ENCODE measurements at regions not wholly inside any gene's neighbourhood (a gene's known extent, or its start where the extent isn't known, plus 50 kb on each side); places are given as distances from the start of the nearest gene placed in this dataset.

DNA sequence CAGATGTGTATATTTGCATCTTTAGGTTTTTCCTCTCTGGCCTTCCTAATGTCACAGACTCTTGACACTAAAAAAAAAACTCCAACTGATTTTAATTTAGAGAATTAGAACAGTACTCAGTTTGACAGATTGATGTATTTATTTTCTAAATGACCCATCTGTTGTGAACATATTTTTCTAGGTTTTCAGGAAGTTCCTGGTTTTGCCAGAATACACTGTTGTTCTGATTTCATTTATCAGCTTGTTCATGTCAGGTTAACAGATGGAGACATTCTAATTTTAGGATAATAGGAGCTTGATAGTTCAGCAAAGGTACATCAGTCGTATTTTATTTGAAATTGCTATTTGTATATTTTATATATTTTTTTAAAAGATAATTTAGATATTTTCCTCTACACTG, 133.4 kb downstream of the TANC2 start:
- H3K27me3 ChIP-seq (ENCODE audit: insufficient read depth, low read depth, low read length), result no peaks in the 10 kb centered on the region
- peaks cover 8% of the 10 kb centered on the region for H4K20me1 ChIP-seq (ENCODE audit: insufficient read depth)
- no peak overlapping the region for H2AFZ ChIP-seq (ENCODE audit: low read depth, low read length)
- no peaks in the 10 kb centered on the region for H3K9me2 ChIP-seq (ENCODE audit: insufficient read depth, low read length)
- no peak overlapping the region for H3K9ac ChIP-seq (ENCODE audit: low read length)
- peaks cover 24% of the 10 kb centered on the region for H3K79me2 ChIP-seq (replicated peaks; ENCODE audit: insufficient read depth, low read length)
- no peaks in the 10 kb centered on the region for H3F3A ChIP-seq (ENCODE audit: insufficient read depth, low read length, poor library complexity, severe bottlenecking)
- no peak overlapping the region for H3K4me3 ChIP-seq (ENCODE audit: low read length)
- peaks cover 6% of the 10 kb centered on the region for H3K36me3 ChIP-seq (ENCODE audit: insufficient read depth, low read length)
- H3K9me3 ChIP-seq (ENCODE audit: low read length), result no peaks in the 10 kb centered on the region
- no peak overlapping the region for H3K4me2 ChIP-seq (ENCODE audit: low read length)
- TF ChIP-seq TAF1 (IDR thresholded peaks at IDR 0.05; ENCODE audit: low read depth), result no peak
- no peak for TF ChIP-seq MXI1 (conservative IDR thresholded peaks at IDR 0.05; ENCODE audit: poor library complexity, severe bottlenecking)
- TF ChIP-seq POLR2AphosphoS5 (IDR thresholded peaks at IDR 0.05), result no peak
- TF ChIP-seq EZH2 (IDR thresholded peaks at IDR 0.05; ENCODE audit: borderline replicate concordance, insufficient read depth, low read length, poor library complexity, severe bottlenecking), result no peak
- TF ChIP-seq, protein P1, sequence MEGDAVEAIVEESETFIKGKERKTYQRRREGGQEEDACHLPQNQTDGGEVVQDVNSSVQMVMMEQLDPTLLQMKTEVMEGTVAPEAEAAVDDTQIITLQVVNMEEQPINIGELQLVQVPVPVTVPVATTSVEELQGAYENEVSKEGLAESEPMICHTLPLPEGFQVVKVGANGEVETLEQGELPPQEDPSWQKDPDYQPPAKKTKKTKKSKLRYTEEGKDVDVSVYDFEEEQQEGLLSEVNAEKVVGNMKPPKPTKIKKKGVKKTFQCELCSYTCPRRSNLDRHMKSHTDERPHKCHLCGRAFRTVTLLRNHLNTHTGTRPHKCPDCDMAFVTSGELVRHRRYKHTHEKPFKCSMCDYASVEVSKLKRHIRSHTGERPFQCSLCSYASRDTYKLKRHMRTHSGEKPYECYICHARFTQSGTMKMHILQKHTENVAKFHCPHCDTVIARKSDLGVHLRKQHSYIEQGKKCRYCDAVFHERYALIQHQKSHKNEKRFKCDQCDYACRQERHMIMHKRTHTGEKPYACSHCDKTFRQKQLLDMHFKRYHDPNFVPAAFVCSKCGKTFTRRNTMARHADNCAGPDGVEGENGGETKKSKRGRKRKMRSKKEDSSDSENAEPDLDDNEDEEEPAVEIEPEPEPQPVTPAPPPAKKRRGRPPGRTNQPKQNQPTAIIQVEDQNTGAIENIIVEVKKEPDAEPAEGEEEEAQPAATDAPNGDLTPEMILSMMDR (IDR thresholded peaks at IDR 0.05; ENCODE audit: poor library complexity, severe bottlenecking), result no peak
- TF ChIP-seq SMC3 (conservative IDR thresholded peaks at IDR 0.05; ENCODE audit: poor library complexity), result no peak
- no peak for TF ChIP-seq EP300 (conservative IDR thresholded peaks at IDR 0.05; ENCODE audit: poor library complexity, severe bottlenecking)
- no peak for TF ChIP-seq REST (IDR thresholded peaks at IDR 0.05; ENCODE audit: borderline replicate concordance)
- TF ChIP-seq RAD21 (conservative IDR thresholded peaks at IDR 0.05), result no peak
- H3K27ac ChIP-seq (ENCODE audit: low read length), result no peak overlapping the region

GRCh38 chr17:63102034-63102433, 136.0 kb downstream of the TANC2 start:
- peaks cover 10% of the 10 kb centered on the region for H3K79me2 ChIP-seq (replicated peaks; ENCODE audit: insufficient read depth, low read length)
- TF ChIP-seq MXI1 (conservative IDR thresholded peaks at IDR 0.05; ENCODE audit: poor library complexity, severe bottlenecking) (no peak), REST (IDR thresholded peaks at IDR 0.05; ENCODE audit: borderline replicate concordance) (no peak), RAD21 (conservative IDR thresholded peaks at IDR 0.05) (no peak)
- H3K9ac ChIP-seq (ENCODE audit: low read length), result no peak overlapping the region
- H3K9me3 ChIP-seq (ENCODE audit: low read length), result no peaks in the 10 kb centered on the region
- H3K9me2 ChIP-seq (ENCODE audit: insufficient read depth, low read length), result no peaks in the 10 kb centered on the region
- no peak overlapping the region for H3K27ac ChIP-seq (ENCODE audit: low read length)
- peaks cover 6% of the 10 kb centered on the region for H3K36me3 ChIP-seq (ENCODE audit: insufficient read depth, low read length)
- no peak overlapping the region for H2AFZ ChIP-seq (ENCODE audit: low read depth, low read length)
- no peaks in the 10 kb centered on the region for H3K27me3 ChIP-seq (ENCODE audit: insufficient read depth, low read depth, low read length)
- H3F3A ChIP-seq (ENCODE audit: insufficient read depth, low read length, poor library complexity, severe bottlenecking), result no peaks in the 10 kb centered on the region
- H4K20me1 ChIP-seq (ENCODE audit: insufficient read depth), result no peaks in the 10 kb centered on the region
- no peak overlapping the region for H3K4me3 ChIP-seq (ENCODE audit: low read length)
- H3K4me2 ChIP-seq (ENCODE audit: low read length), result no peak overlapping the region
